Neural cell (in vitro differentiated cells): ENCODE measurements at regions not wholly inside any gene's neighbourhood (a gene's known extent, or its start where the extent isn't known, plus 50 kb on each side); places are given as distances from the start of the nearest gene placed in this dataset.

Experiments used
- H2AFZ ChIP-seq: fragments of 200-600, 300-800 bp; sonication (generic), shearing (Covaris generic); 2 replicates; pipeline ENCODE4 v1.6.0; 2014; ENCODE audit warnings: low read depth, mild to moderate bottlenecking, antibody characterized with exemption, low read length, moderate library complexity
- H3F3A ChIP-seq: fragments of 200-600 bp; shearing (Covaris generic); 2 replicates; pipeline ENCODE4 v1.6.1; 2016; ENCODE audit warnings: mild to moderate bottlenecking, moderate library complexity, mixed read lengths, antibody characterized with exemption, low read length; ENCODE audit not compliant: insufficient read depth, poor library complexity, severe bottlenecking
- H3K27ac ChIP-seq: fragments of 200-600, 300-800 bp; sonication (generic), shearing (Covaris generic); 2 replicates; pipeline ENCODE4 v1.5.1; 2014; ENCODE audit warnings: mild to moderate bottlenecking, low read length, moderate library complexity
- H3K27me3 ChIP-seq: fragments of 300-800, 200-600 bp; sonication (generic), shearing (Covaris generic); 2 replicates; pipeline ENCODE4 v1.6.0; 2014; ENCODE audit warnings: mild to moderate bottlenecking, low read depth, low read length, moderate library complexity; ENCODE audit not compliant: insufficient read depth
- H3K36me3 ChIP-seq: fragments of 300-800, 200-600 bp; sonication (generic), shearing (Covaris generic); 2 replicates; pipeline ENCODE4 v1.5.1; 2014; ENCODE audit warnings: mild to moderate bottlenecking, antibody characterized with exemption, low read length, moderate library complexity; ENCODE audit not compliant: insufficient read depth
- H3K4me2 ChIP-seq: fragments of 300-800, 200-600 bp; sonication (generic), shearing (Covaris generic); 2 replicates; pipeline ENCODE4 v1.6.0; 2014; ENCODE audit warnings: mild to moderate bottlenecking, low read length
- H3K4me3 ChIP-seq: fragments of 300-800, 200-600 bp; sonication (generic), shearing (Covaris generic); 2 replicates; pipeline ENCODE4 v1.5.1; 2014; ENCODE audit warnings: mild to moderate bottlenecking, low read length, moderate library complexity
- H3K79me2 ChIP-seq: fragments of 200-600 bp; shearing (Covaris generic); replicated peaks from 2 replicates; pipeline ENCODE4 v1.6.0; 2014; ENCODE audit warnings: mild to moderate bottlenecking, low read length, moderate library complexity; ENCODE audit not compliant: insufficient read depth
- H3K9ac ChIP-seq: fragments of 300-800, 200-600 bp; sonication (generic), shearing (Covaris generic); 2 replicates; pipeline ENCODE4 v1.6.1; 2016; ENCODE audit warnings: mild to moderate bottlenecking, low read length, mixed read lengths
- H3K9me2 ChIP-seq: fragments of 200-600 bp; shearing (Covaris generic); 2 replicates; pipeline ENCODE4 v1.6.1; 2016; ENCODE audit warnings: mild to moderate bottlenecking, low read length, mixed read lengths; ENCODE audit not compliant: insufficient read depth
- H3K9me3 ChIP-seq: fragments of 200-600, 300-800 bp; sonication (generic), shearing (Covaris generic); 2 replicates; pipeline ENCODE4 v1.6.1; 2016; ENCODE audit warnings: mild to moderate bottlenecking, mixed run types, low read length, moderate library complexity, mixed read lengths
- H4K20me1 ChIP-seq: fragments of 200-600 bp; shearing (Covaris generic); 2 replicates; pipeline ENCODE4 v1.6.1; 2016; ENCODE audit warnings: mild to moderate bottlenecking, mixed run types; ENCODE audit not compliant: insufficient read depth
- EP300 ChIP-seq: fragments of 450-650 bp; conservative IDR thresholded peaks from 2 replicates; pipeline ENCODE4 v1.6.1; 2014; ENCODE audit warnings: antibody characterized with exemption, mild to moderate bottlenecking, moderate library complexity; ENCODE audit not compliant: poor library complexity, severe bottlenecking
- EZH2 ChIP-seq: fragments of 200-600, 300-800 bp; shearing (Covaris generic), sonication (generic); IDR thresholded peaks from 2 replicates; pipeline ENCODE4 v1.6.1; 2014; ENCODE audit warnings: antibody characterized with exemption, low read length, borderline replicate concordance, mild to moderate bottlenecking; ENCODE audit not compliant: insufficient read depth, poor library complexity, severe bottlenecking
- MXI1 ChIP-seq: fragments of 450-650 bp; conservative IDR thresholded peaks from 2 replicates; pipeline ENCODE4 v1.6.1; 2014; ENCODE audit warnings: antibody characterized with exemption, mild to moderate bottlenecking; ENCODE audit not compliant: poor library complexity, severe bottlenecking
- RAD21 ChIP-seq: fragments of 450-650 bp; conservative IDR thresholded peaks from 2 replicates; pipeline ENCODE4 v1.6.1; 2014; ENCODE audit warnings: antibody characterized with exemption, mild to moderate bottlenecking, moderate library complexity
- SMC3 ChIP-seq: fragments of 450-650 bp; conservative IDR thresholded peaks from 2 replicates; pipeline ENCODE4 v1.6.1; 2014; ENCODE audit warnings: antibody characterized with exemption, mild to moderate bottlenecking, moderate library complexity; ENCODE audit not compliant: poor library complexity
- TF ChIP-seq, protein P1 (sequence below): fragments of 450-650 bp; IDR thresholded peaks from 2 replicates; pipeline ENCODE4 v1.5.1; 2014; ENCODE audit warnings: antibody characterized with exemption, mild to moderate bottlenecking, moderate library complexity; ENCODE audit not compliant: poor library complexity, severe bottlenecking
- TF ChIP-seq, protein P2 (sequence below): IDR thresholded peaks from 2 replicates; pipeline ENCODE4 v1.6.1; 2012; ENCODE audit warnings: borderline replicate concordance

DNA sequence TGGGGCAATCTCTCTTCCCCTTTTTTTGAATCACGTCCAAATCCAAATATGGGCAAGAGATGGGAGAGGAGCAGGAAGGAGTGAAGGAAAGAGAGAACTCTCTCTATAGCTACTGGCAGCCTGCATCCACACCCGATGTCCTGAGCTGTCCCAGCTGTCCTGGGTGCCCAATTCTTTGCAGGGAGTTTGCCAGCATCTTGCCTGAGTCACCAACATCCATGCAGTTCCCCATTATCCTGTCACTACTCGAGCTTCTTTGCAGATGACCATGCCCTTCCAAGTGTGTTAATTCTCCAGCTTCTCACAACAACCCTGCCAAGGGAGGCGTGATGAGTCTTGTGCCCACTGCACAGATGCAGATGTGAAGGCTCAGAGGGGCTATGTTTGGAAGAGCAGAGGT lies 127.1 kb downstream of the NSG2 start:
- no peaks in the 10 kb centered on the region for H3K79me2 ChIP-seq
- peak overlapping the region; percentile 83 for H3K4me2 ChIP-seq
- H3K27me3 ChIP-seq: no peaks in the 10 kb centered on the region
- peaks cover 3% of the 10 kb centered on the region for H3K9me3 ChIP-seq
- TF ChIP-seq RAD21: no peak
- TF ChIP-seq, protein P1, sequence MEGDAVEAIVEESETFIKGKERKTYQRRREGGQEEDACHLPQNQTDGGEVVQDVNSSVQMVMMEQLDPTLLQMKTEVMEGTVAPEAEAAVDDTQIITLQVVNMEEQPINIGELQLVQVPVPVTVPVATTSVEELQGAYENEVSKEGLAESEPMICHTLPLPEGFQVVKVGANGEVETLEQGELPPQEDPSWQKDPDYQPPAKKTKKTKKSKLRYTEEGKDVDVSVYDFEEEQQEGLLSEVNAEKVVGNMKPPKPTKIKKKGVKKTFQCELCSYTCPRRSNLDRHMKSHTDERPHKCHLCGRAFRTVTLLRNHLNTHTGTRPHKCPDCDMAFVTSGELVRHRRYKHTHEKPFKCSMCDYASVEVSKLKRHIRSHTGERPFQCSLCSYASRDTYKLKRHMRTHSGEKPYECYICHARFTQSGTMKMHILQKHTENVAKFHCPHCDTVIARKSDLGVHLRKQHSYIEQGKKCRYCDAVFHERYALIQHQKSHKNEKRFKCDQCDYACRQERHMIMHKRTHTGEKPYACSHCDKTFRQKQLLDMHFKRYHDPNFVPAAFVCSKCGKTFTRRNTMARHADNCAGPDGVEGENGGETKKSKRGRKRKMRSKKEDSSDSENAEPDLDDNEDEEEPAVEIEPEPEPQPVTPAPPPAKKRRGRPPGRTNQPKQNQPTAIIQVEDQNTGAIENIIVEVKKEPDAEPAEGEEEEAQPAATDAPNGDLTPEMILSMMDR: no peak
- peak; percentile 12 for TF ChIP-seq EP300
- TF ChIP-seq, protein P2, sequence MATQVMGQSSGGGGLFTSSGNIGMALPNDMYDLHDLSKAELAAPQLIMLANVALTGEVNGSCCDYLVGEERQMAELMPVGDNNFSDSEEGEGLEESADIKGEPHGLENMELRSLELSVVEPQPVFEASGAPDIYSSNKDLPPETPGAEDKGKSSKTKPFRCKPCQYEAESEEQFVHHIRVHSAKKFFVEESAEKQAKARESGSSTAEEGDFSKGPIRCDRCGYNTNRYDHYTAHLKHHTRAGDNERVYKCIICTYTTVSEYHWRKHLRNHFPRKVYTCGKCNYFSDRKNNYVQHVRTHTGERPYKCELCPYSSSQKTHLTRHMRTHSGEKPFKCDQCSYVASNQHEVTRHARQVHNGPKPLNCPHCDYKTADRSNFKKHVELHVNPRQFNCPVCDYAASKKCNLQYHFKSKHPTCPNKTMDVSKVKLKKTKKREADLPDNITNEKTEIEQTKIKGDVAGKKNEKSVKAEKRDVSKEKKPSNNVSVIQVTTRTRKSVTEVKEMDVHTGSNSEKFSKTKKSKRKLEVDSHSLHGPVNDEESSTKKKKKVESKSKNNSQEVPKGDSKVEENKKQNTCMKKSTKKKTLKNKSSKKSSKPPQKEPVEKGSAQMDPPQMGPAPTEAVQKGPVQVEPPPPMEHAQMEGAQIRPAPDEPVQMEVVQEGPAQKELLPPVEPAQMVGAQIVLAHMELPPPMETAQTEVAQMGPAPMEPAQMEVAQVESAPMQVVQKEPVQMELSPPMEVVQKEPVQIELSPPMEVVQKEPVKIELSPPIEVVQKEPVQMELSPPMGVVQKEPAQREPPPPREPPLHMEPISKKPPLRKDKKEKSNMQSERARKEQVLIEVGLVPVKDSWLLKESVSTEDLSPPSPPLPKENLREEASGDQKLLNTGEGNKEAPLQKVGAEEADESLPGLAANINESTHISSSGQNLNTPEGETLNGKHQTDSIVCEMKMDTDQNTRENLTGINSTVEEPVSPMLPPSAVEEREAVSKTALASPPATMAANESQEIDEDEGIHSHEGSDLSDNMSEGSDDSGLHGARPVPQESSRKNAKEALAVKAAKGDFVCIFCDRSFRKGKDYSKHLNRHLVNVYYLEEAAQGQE: no peak
- TF ChIP-seq SMC3: no peak
- no peak for TF ChIP-seq MXI1
- peaks cover 7% of the 10 kb centered on the region for H3F3A ChIP-seq
- H3K9me2 ChIP-seq: no peaks in the 10 kb centered on the region
- H3K27ac ChIP-seq: peak overlapping the region; percentile 98
- no peaks in the 10 kb centered on the region for H4K20me1 ChIP-seq
- H2AFZ ChIP-seq: peak overlapping the region; percentile 47
- H3K4me3 ChIP-seq: peak overlapping the region; percentile 53
- H3K9ac ChIP-seq: peak overlapping the region; percentile 74
- H3K36me3 ChIP-seq: no peaks in the 10 kb centered on the region

DNA sequence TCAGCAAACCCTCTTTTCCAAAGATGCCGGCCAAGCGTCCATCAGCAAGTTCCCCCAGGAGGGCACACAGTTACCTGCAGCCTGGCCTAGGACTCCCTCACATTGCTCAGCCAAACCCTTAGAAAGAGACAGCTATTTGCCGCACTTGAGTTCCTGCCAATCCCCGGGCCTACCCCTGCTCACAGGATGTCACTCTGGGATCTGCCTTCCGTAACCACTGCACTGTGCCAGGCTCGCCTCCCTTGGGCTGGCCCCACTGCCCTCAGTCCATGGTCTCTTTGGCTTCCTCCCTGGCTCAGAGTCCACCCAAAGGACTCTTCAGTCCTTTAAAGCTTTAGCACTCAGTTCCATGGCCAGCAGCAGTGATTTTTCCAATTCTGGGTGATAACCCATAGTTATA lies 128.3 kb downstream of the NSG2 start:
- Histone ChIP-seq H3K79me2 (no peaks in the 10 kb centered on the region), H3K4me3 (no peak overlapping the region), H3K9me2 (no peaks in the 10 kb centered on the region), H3K9ac (peak overlapping the region; percentile 74), H3K9me3 (peaks cover under 1% of the 10 kb centered on the region), H3K4me2 (no peak overlapping the region), H3K27ac (peak overlapping the region; percentile 98), H3K27me3 (no peaks in the 10 kb centered on the region), H2AFZ (no peak overlapping the region), H3K36me3 (no peaks in the 10 kb centered on the region), H3F3A (peaks cover 7% of the 10 kb centered on the region), H4K20me1 (no peaks in the 10 kb centered on the region)
- TF ChIP-seq SMC3 (no peak), MXI1 (no peak), EP300 (no peak), EZH2 (no peak)
- TF ChIP-seq, protein P1: no peak
